Nephron progenitor cell (in vitro differentiated cells): ENCODE measurements at regions not wholly inside any gene's neighbourhood (a gene's known extent, or its start where the extent isn't known, plus 50 kb on each side); places are given as distances from the start of the nearest gene placed in this dataset.

Experiments
- DNase-seq: peaks from one replicate; pipeline ENCODE4 v3.0.0; 2021
- H3K27ac Mint-ChIP-seq: 2 replicates; pipeline ENCODE4 v1.8.0; 2021; ENCODE audit warnings: mild to moderate bottlenecking, moderate library complexity, mixed read lengths
- H3K27me3 Mint-ChIP-seq: 2 replicates; pipeline ENCODE4 v1.8.0; 2021; ENCODE audit warnings: mild to moderate bottlenecking, low read depth, mixed read lengths; ENCODE audit not compliant: poor library complexity
- H3K36me3 Mint-ChIP-seq: 2 replicates; pipeline ENCODE4 v1.8.0; 2021; ENCODE audit warnings: low read depth, mixed read lengths
- H3K4me1 Mint-ChIP-seq: 2 replicates; pipeline ENCODE4 v1.8.0; 2021; ENCODE audit warnings: mixed read lengths
- H3K4me3 Mint-ChIP-seq: 2 replicates; pipeline ENCODE4 v1.8.0; 2021; ENCODE audit warnings: mild to moderate bottlenecking, moderate library complexity, mixed read lengths
- H3K9me3 Mint-ChIP-seq: 2 replicates; pipeline ENCODE4 v1.8.0; 2021; ENCODE audit warnings: mild to moderate bottlenecking, moderate library complexity, mixed read lengths
- CTCF ChIP-seq: fragments of 200-600 bp; sonication (generic); IDR thresholded peaks from 2 replicates; pipeline ENCODE4 v1.5.0; 2021; ENCODE audit warnings: antibody characterized with exemption

- no peaks in the 10 kb centered on the region for H3K36me3 Mint-ChIP-seq
These were observed 313.4 kb upstream of the GPR149 start for GRCh38 chr3:154743418-154743817.

GRCh38 chr3:154734468-154734867 is 304.5 kb upstream of the GPR149 start:
- Mint-ChIP-seq H3K27ac (no peak overlapping the region), H3K27me3 (no peaks in the 10 kb centered on the region), H3K4me3 (no peak overlapping the region), H3K4me1 (no peaks in the 10 kb centered on the region), H3K36me3 (no peaks in the 10 kb centered on the region), H3K9me3 (no peaks in the 10 kb centered on the region)
- no peak for TF ChIP-seq CTCF
- DNase-seq = no peak

More at GRCh38 chr3:154743418-154743817, 313.4 kb upstream of the GPR149 start:
- no peaks in the 10 kb centered on the region for H3K27me3 Mint-ChIP-seq
- no peak overlapping the region for H3K4me3 Mint-ChIP-seq
- H3K27ac Mint-ChIP-seq = no peak overlapping the region
- DNase-seq = no peak
- peaks cover 37% of the 10 kb centered on the region for H3K9me3 Mint-ChIP-seq
- H3K4me1 Mint-ChIP-seq = no peaks in the 10 kb centered on the region
- TF ChIP-seq CTCF = no peak

DNA sequence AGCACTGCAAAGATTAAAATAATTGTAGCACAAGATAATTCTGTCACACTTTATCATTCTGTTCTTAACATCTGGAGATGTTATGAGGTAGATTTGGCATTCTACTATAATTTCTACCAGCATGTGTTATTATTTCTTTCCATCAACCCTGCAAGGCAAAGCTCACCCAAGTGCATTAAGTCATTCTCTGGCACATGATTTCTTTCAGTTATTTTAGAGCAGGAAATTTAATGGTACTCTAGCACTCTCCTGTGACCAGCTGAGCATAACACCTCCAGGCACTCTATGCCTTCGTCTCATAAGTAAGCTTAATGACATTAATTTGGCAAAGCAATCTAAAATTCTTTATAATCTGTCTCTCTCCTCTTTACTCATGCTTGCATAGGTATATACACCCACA is 300.2 kb upstream of the GPR149 start:
- Mint-ChIP-seq H3K9me3 (no peaks in the 10 kb centered on the region), H3K4me3 (no peak overlapping the region), H3K27ac (no peak overlapping the region), H3K4me1 (no peaks in the 10 kb centered on the region), H3K36me3 (no peaks in the 10 kb centered on the region), H3K27me3 (no peaks in the 10 kb centered on the region)
- no peak for DNase-seq
- no peak for TF ChIP-seq CTCF

- H3K27ac Mint-ChIP-seq = no peak overlapping the region
- H3K4me3 Mint-ChIP-seq = no peak overlapping the region
- no peak for DNase-seq
- no peaks in the 10 kb centered on the region for H3K9me3 Mint-ChIP-seq
- H3K27me3 Mint-ChIP-seq = no peaks in the 10 kb centered on the region
- no peaks in the 10 kb centered on the region for H3K4me1 Mint-ChIP-seq
- no peak for TF ChIP-seq CTCF
- H3K36me3 Mint-ChIP-seq = no peaks in the 10 kb centered on the region
These were observed 299.8 kb upstream of the GPR149 start for GRCh38 chr3:154729741-154730140.

- no peak for TF ChIP-seq CTCF
- Mint-ChIP-seq H3K27ac (no peak overlapping the region), H3K4me1 (no peaks in the 10 kb centered on the region)
These were observed 298.3 kb upstream of the GPR149 start for GRCh38 chr3:154728285-154728684.

GRCh38 chr3:154720921-154721320 is 290.9 kb upstream of the GPR149 start:
- no peak for DNase-seq
- H3K36me3 Mint-ChIP-seq = no peaks in the 10 kb centered on the region
- peaks cover 4% of the 10 kb centered on the region for H3K4me1 Mint-ChIP-seq
- no peak overlapping the region for H3K4me3 Mint-ChIP-seq
- no peaks in the 10 kb centered on the region for H3K27me3 Mint-ChIP-seq
- H3K27ac Mint-ChIP-seq = no peak overlapping the region
- no peak for TF ChIP-seq CTCF
- H3K9me3 Mint-ChIP-seq = no peaks in the 10 kb centered on the region

More at GRCh38 chr3:154728285-154728684, 298.3 kb upstream of the GPR149 start:
- Mint-ChIP-seq H3K27me3 (no peaks in the 10 kb centered on the region), H3K4me3 (no peak overlapping the region), H3K9me3 (no peaks in the 10 kb centered on the region), H3K36me3 (no peaks in the 10 kb centered on the region)
- DNase-seq = no peak
